Common myeloid progenitor, CD34-positive (primary cell): ENCODE measurements at regions not wholly inside any gene's neighbourhood (a gene's known extent, or its start where the extent isn't known, plus 50 kb on each side); places are given as distances from the start of the nearest gene placed in this dataset.

Experiments used
- CTCF ChIA-PET: fragments of 350-600 bp; sonication (Branson Sonifier 250); formaldehyde crosslinking; loops from one replicate; lab custom pipeline; 2021; ENCODE audit warnings: antibody characterized with exemption; lab: Charles Lee
- POLR2A ChIA-PET: fragments of 350-600 bp; sonication (Branson Sonifier 250); formaldehyde crosslinking; loops from one replicate; lab custom pipeline; 2021; ENCODE audit warnings: antibody characterized with exemption; lab: Charles Lee
- DNase-seq, 3 donors: peaks; one replicate each; pipeline versions ENCODE4 v3.0.0 to v3.0.0-alpha.2; 2013
- H3K27ac ChIP-seq, 2 experiments: 1 replicate in 1 of 2; 2 replicates in 1 of 2; pipeline ENCODE4 v1.7.0; 2013; ENCODE audit warnings: inconsistent platforms in 2 of 2, low read length in 2 of 2, mild to moderate bottlenecking in 2 of 2, low read depth in 1 of 2, moderate library complexity in 1 of 2; ENCODE audit not compliant: severe bottlenecking in 2 of 2, insufficient read depth in 1 of 2, poor library complexity in 1 of 2
- H3K27me3 ChIP-seq, 5 experiments: replicated peaks in 2 of 5; 1 replicate in 3 of 5; 2 replicates in 2 of 5; pipeline versions ENCODE4 v1.6.1 to v1.7.0; 2013; ENCODE audit warnings: low read length in 4 of 5, mild to moderate bottlenecking in 2 of 5, moderate library complexity in 2 of 5, inconsistent platforms in 1 of 5; ENCODE audit not compliant: insufficient read depth in 5 of 5, control insufficient read depth in 4 of 5
- H3K36me3 ChIP-seq, 4 experiments: 1 replicate in 2 of 4; 2 replicates in 2 of 4; pipeline versions ENCODE4 v1.6.1 to v1.7.0; 2013; ENCODE audit warnings: low read length in 3 of 4, control low read depth in 1 of 4, mild to moderate bottlenecking in 1 of 4; ENCODE audit not compliant: control insufficient read depth in 4 of 4, insufficient read depth in 4 of 4
- H3K4me1 ChIP-seq, 4 experiments: 1 replicate in 3 of 4; 2 replicates in 1 of 4; pipeline versions ENCODE4 v1.6.1 to v1.7.1; 2013; ENCODE audit warnings: low read length in 3 of 4, mild to moderate bottlenecking in 3 of 4, control low read depth in 1 of 4, inconsistent platforms in 1 of 4, moderate library complexity in 1 of 4; ENCODE audit not compliant: control insufficient read depth in 4 of 4, insufficient read depth in 4 of 4; ENCODE audit errors: control extremely low read depth in 1 of 4
- H3K4me3 ChIP-seq, 7 experiments: 1 replicate in 4 of 7; 2 replicates in 3 of 7; pipeline versions ENCODE4 v1.5.1 to v1.7.0; 2013; ENCODE audit warnings: mild to moderate bottlenecking in 7 of 7, low read length in 6 of 7, moderate library complexity in 6 of 7, inconsistent platforms in 2 of 7, low read depth in 2 of 7, control low read depth in 1 of 7; ENCODE audit not compliant: insufficient read depth in 4 of 7, control insufficient read depth in 1 of 7; ENCODE audit errors: extremely low read depth in 1 of 7
- H3K9me3 ChIP-seq, 5 experiments: 1 replicate in 4 of 5; 2 replicates in 1 of 5; pipeline versions ENCODE4 v1.6.1 to v1.7.1; 2013; ENCODE audit warnings: low read length in 4 of 5, mild to moderate bottlenecking in 2 of 5, inconsistent platforms in 1 of 5, low read depth in 1 of 5, moderate library complexity in 1 of 5; ENCODE audit not compliant: control insufficient read depth in 4 of 5, insufficient read depth in 2 of 5; ENCODE audit errors: control extremely low read depth in 1 of 5
- WGBS: methylation state at CpG from one replicate; pipeline ENCODE4 v1.1.5; 2013; ENCODE audit not compliant: insufficient coverage; 5-methylcytosine and 5-hydroxymethylcytosine counted together

DNA sequence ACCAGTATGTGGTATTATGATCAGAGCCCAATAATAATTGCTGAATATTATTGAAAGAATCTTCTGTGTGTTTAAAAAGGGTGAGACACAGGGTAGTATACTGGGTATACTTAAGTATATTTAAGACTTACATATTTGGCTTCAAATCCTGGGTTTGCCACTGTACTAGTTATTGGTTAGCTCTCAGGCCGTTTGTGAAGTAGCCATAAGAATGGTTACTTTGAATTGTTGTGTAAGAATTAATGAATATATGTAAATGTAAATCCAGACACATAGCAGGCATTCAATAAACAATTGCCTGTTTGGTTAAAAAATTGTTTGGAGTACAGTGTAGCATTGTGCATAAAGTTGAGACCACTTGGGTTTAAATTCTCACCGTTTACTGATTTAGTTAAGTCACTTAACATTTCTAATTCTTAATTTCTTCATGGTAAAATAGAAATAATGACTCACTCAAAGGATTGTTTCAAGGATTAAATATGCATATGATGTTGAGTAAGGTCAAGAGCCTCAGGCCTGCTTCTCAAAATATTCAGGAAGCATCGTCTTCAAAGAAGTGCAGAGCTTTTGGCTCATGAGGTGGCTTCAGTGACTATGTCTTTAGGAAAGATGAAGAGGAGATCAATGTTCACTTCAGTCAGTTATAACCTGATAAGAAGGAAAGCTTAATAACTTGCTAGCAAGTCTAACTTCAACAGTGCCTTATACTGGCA, 207.9 kb upstream of the NT5C1B start:
- no peaks in the 10 kb centered on the region for H3K4me1 ChIP-seq
- no peak overlapping the region for H3K27ac ChIP-seq
- CTCF ChIA-PET = no interaction called here
- 100% methylated on average over 1 of the region's 3 CpGs for WGBS
- POLR2A ChIA-PET = no interaction called here
- H3K36me3 ChIP-seq = no peaks in the 10 kb centered on the region
- DNase-seq = no peak
- H3K27me3 ChIP-seq = no peaks in the 10 kb centered on the region
- H3K9me3 ChIP-seq = no peaks in the 10 kb centered on the region
- H3K4me3 ChIP-seq = no peak overlapping the region

GRCh38 chr2:18795906-18796305, 206.5 kb upstream of the NT5C1B start:
- Histone ChIP-seq H3K36me3 (no peaks in the 10 kb centered on the region), H3K4me3 (no peak overlapping the region), H3K27ac (no peak overlapping the region), H3K4me1 (no peaks in the 10 kb centered on the region), H3K9me3 (no peaks in the 10 kb centered on the region), H3K27me3 (no peaks in the 10 kb centered on the region)
- ChIA-PET CTCF (no interaction called here), POLR2A (no interaction called here)
- no CpG with 5 or more reads among the region's 1 CpG for WGBS
- no peak for DNase-seq

- Histone ChIP-seq H3K27ac (no peak overlapping the region), H3K9me3 (no peaks in the 10 kb centered on the region), H3K36me3 (no peaks in the 10 kb centered on the region), H3K27me3 (no peaks in the 10 kb centered on the region), H3K4me3 (no peak overlapping the region), H3K4me1 (no peaks in the 10 kb centered on the region)
- 100% methylated on average over 1 of the region's 6 CpGs for WGBS
- ChIA-PET POLR2A (no interaction called here), CTCF (interaction anchor here (0.6 kb wide), 1 partner anchor 1051 kb away, joined by 3 read pairs; no protein-coding TSS in a partner anchor)
- DNase-seq = no peak
These were observed 203.3 kb upstream of the NT5C1B start for GRCh38 chr2:18792684-18793083.

GRCh38 chr2:18792226-18792629, 202.9 kb upstream of the NT5C1B start:
- no peak overlapping the region for H3K27ac ChIP-seq
- no peaks in the 10 kb centered on the region for H3K36me3 ChIP-seq
- no peaks in the 10 kb centered on the region for H3K9me3 ChIP-seq
- H3K27me3 ChIP-seq = no peaks in the 10 kb centered on the region
- no peak overlapping the region for H3K4me3 ChIP-seq
- H3K4me1 ChIP-seq = no peaks in the 10 kb centered on the region
- ChIA-PET POLR2A (no interaction called here), CTCF (interaction anchor here (0.6 kb wide), 1 partner anchor 1051 kb away, joined by 3 read pairs; no protein-coding TSS in a partner anchor)
- 89% methylated on average over 2 of the region's 3 CpGs for WGBS
- no peak for DNase-seq

DNA sequence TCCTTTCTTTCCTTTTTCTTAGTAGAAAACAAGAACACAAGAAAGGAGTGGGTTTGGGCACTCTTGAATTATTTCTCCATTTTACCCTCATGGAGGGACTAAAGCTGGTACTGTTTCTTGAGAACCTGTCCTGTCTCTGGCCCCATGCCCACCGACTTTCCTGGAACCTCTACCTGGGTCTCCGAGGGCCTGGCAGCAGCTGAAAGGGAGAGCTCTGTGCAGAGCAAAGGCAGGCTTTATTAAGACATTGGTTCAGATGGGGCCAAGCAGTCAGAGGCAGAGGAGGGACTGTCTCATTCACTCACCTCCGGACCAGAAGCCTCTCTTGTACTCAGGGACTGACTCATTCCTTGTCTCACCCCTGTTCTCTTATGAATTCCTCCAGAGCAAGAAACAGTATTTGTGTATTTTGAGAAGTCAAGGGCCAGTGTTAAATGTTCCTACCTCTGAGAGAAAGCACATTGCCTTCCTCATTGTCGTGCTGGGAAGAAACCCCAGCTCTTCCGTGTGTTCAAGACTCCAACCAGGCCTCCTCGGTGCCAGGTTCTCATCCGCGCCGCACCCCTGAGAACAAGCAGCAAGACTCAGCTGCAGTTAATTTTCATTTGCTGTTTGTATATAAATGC, 201.9 kb upstream of the NT5C1B start:
- ChIA-PET CTCF (no interaction called here), POLR2A (no interaction called here)
- Histone ChIP-seq H3K4me3 (no peak overlapping the region), H3K27ac (no peak overlapping the region), H3K27me3 (no peaks in the 10 kb centered on the region), H3K4me1 (no peaks in the 10 kb centered on the region), H3K9me3 (no peaks in the 10 kb centered on the region), H3K36me3 (no peaks in the 10 kb centered on the region)
- DNase-seq = no peak
- 98% methylated on average over 5 of the region's 9 CpGs for WGBS

- Histone ChIP-seq H3K36me3 (no peaks in the 10 kb centered on the region), H3K27ac (no peak overlapping the region), H3K4me1 (no peaks in the 10 kb centered on the region), H3K27me3 (no peaks in the 10 kb centered on the region), H3K9me3 (no peaks in the 10 kb centered on the region), H3K4me3 (no peak overlapping the region)
- WGBS = 94% methylated on average over 2 of the region's 3 CpGs
- POLR2A ChIA-PET = no interaction called here
- no peak for DNase-seq
- CTCF ChIA-PET = no interaction called here
These were observed 201.3 kb upstream of the NT5C1B start for GRCh38 chr2:18790509-18791171.

- no peak for DNase-seq
- no peaks in the 10 kb centered on the region for H3K4me1 ChIP-seq
- ChIA-PET POLR2A (no interaction called here), CTCF (no interaction called here)
- WGBS = 98% methylated on average over 4 of the region's 5 CpGs
- H3K27ac ChIP-seq = no peak overlapping the region
- H3K27me3 ChIP-seq = no peaks in the 10 kb centered on the region
- no peak overlapping the region for H3K4me3 ChIP-seq
- peaks cover 0 to 1% (median 0%) of the 10 kb centered on the region in 5 experiments for H3K9me3 ChIP-seq
- no peaks in the 10 kb centered on the region for H3K36me3 ChIP-seq
These were observed 199.2 kb upstream of the NT5C1B start for GRCh38 chr2:18788592-18788991.
